ENCODE measurements at regions not wholly inside any gene's neighbourhood (a gene's known extent, or its start where the extent isn't known, plus 50 kb on each side); places are given as distances from the start of the nearest gene placed in this dataset.

DNA sequence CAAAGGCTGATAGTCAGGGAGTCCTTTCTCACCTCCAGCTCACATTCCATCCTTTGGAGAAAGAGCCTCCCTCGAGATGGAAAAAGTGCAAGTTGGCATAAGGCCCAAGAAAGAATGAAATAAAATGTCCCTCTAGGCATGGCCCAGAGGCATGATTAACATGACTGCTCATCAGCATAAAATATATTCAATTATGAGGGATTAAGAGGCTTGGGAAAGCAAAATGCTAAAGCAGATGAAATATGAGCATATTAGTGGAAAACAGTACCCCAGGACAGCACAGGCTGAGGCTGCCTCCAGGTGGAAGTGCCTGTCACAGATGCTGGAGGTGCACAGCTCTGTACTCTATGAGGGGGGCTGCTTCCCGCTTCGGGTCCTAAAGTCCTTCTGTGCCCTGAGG is 347.8 kb upstream of the PLET1 start:
- TF ChIP-seq, protein P1, sequence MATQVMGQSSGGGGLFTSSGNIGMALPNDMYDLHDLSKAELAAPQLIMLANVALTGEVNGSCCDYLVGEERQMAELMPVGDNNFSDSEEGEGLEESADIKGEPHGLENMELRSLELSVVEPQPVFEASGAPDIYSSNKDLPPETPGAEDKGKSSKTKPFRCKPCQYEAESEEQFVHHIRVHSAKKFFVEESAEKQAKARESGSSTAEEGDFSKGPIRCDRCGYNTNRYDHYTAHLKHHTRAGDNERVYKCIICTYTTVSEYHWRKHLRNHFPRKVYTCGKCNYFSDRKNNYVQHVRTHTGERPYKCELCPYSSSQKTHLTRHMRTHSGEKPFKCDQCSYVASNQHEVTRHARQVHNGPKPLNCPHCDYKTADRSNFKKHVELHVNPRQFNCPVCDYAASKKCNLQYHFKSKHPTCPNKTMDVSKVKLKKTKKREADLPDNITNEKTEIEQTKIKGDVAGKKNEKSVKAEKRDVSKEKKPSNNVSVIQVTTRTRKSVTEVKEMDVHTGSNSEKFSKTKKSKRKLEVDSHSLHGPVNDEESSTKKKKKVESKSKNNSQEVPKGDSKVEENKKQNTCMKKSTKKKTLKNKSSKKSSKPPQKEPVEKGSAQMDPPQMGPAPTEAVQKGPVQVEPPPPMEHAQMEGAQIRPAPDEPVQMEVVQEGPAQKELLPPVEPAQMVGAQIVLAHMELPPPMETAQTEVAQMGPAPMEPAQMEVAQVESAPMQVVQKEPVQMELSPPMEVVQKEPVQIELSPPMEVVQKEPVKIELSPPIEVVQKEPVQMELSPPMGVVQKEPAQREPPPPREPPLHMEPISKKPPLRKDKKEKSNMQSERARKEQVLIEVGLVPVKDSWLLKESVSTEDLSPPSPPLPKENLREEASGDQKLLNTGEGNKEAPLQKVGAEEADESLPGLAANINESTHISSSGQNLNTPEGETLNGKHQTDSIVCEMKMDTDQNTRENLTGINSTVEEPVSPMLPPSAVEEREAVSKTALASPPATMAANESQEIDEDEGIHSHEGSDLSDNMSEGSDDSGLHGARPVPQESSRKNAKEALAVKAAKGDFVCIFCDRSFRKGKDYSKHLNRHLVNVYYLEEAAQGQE (IDR thresholded peaks at IDR 0.05; ENCODE audit: low read depth) = no peak
- TF ChIP-seq ZNF274 (IDR thresholded peaks at IDR 0.05; ENCODE audit: low read depth, low read length) (no peak), POLR2A (IDR thresholded peaks at IDR 0.05; ENCODE audit: borderline replicate concordance, extremely low read depth, insufficient read depth, insufficient read length) (no peak), EZH2 (IDR thresholded peaks at IDR 0.05) (no peak), CBX3 (IDR thresholded peaks at IDR 0.05; ENCODE audit: low read depth) (no peak), EZH2phosphoT487 (IDR thresholded peaks at IDR 0.05; ENCODE audit: borderline replicate concordance) (no peak), SIN3A (IDR thresholded peaks at IDR 0.05; ENCODE audit: low read depth) (no peak), POLR2AphosphoS5 (IDR thresholded peaks at IDR 0.05; ENCODE audit: low read depth, low read length) (no peak), RAD21 (IDR thresholded peaks at IDR 0.05; ENCODE audit: low read depth) (no peak), CEBPB (IDR thresholded peaks at IDR 0.05; ENCODE audit: low read depth) (no peak)
- TF ChIP-seq, protein P2, sequence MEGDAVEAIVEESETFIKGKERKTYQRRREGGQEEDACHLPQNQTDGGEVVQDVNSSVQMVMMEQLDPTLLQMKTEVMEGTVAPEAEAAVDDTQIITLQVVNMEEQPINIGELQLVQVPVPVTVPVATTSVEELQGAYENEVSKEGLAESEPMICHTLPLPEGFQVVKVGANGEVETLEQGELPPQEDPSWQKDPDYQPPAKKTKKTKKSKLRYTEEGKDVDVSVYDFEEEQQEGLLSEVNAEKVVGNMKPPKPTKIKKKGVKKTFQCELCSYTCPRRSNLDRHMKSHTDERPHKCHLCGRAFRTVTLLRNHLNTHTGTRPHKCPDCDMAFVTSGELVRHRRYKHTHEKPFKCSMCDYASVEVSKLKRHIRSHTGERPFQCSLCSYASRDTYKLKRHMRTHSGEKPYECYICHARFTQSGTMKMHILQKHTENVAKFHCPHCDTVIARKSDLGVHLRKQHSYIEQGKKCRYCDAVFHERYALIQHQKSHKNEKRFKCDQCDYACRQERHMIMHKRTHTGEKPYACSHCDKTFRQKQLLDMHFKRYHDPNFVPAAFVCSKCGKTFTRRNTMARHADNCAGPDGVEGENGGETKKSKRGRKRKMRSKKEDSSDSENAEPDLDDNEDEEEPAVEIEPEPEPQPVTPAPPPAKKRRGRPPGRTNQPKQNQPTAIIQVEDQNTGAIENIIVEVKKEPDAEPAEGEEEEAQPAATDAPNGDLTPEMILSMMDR (IDR thresholded peaks at IDR 0.05 in 2 of 3, conservative IDR thresholded peaks at IDR 0.05 in 1 of 3; ENCODE audit: borderline replicate concordance in 1 of 3, insufficient read depth in 1 of 3, low read depth in 2 of 3, low read length in 2 of 3) = no peak
- TF ChIP-seq, protein P3, sequence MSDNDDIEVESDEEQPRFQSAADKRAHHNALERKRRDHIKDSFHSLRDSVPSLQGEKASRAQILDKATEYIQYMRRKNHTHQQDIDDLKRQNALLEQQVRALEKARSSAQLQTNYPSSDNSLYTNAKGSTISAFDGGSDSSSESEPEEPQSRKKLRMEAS (IDR thresholded peaks at IDR 0.05) = no peak
- TF ChIP-seq, protein P4, sequence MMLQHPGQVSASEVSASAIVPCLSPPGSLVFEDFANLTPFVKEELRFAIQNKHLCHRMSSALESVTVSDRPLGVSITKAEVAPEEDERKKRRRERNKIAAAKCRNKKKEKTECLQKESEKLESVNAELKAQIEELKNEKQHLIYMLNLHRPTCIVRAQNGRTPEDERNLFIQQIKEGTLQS (IDR thresholded peaks at IDR 0.05) = no peak

Measured in HCT116 (cell line).